ENCODE measurements at regions not wholly inside any gene's neighbourhood (a gene's known extent, or its start where the extent isn't known, plus 50 kb on each side); places are given as distances from the start of the nearest gene placed in this dataset.

- POLR2A ChIA-PET, result no interaction called here
- H3K4me3 ChIP-seq, result no peak overlapping the region
These were observed 1034.4 kb downstream of the IGSF11 start for GRCh38 chr3:118000219-118000618.

GRCh38 chr3:118001380-118001779 lies 1033.3 kb downstream of the IGSF11 start:
- Histone ChIP-seq H4K20me1 (replicated peaks; ENCODE audit: control insufficient read depth, insufficient read depth, low read length) (no peaks in the 10 kb centered on the region), H3K9me3 (replicated peaks; ENCODE audit: control insufficient read depth, insufficient read depth, low read depth, low read length) (no peaks in the 10 kb centered on the region), H3K9ac (ENCODE audit: insufficient read depth in 1 of 2, low read depth in 2 of 2, low read length in 2 of 2) (no peak overlapping the region), H3K4me3 (no peak overlapping the region), H3K9me1 (ENCODE audit: control insufficient read depth, insufficient read depth, low read length) (no peaks in the 10 kb centered on the region), H3K4me1 (replicated peaks in 1 of 2; ENCODE audit: control insufficient read depth in 2 of 2, insufficient read depth in 2 of 2, low read length in 2 of 2) (no peaks in the 10 kb centered on the region; a peak in 1 of 5 replicates), H3K36me3 (ENCODE audit: control insufficient read depth, insufficient read depth, low read length) (no peaks in the 10 kb centered on the region), H3K4me2 (ENCODE audit: insufficient read depth, low read length) (no peak overlapping the region), H3K79me2 (ENCODE audit: control insufficient read depth, insufficient read depth, low read length) (no peaks in the 10 kb centered on the region), H3K27me3 (ENCODE audit: control insufficient read depth in 2 of 2, insufficient read depth in 2 of 2, low read length in 2 of 2) (no peaks in the 10 kb centered on the region), H3K27ac (ENCODE audit: extremely low read depth, low read depth, low read length) (no peak overlapping the region), H2AFZ (ENCODE audit: low read depth, low read length) (no peak overlapping the region)
- DNase-seq (ENCODE audit: extremely low read depth in 1 of 4, low spot score in 3 of 4), result no peak
- in situ Hi-C loops (cut with MboI), result no loop called here
- ATAC-seq, result no peak
- WGBS (ENCODE audit: insufficient coverage, low coverage, missing lambda C conversion rate), result 0% methylated on average over 2 of the region's 2 CpGs
- CTCF ChIA-PET (ENCODE audit: low intra/inter-chr PET ratio), result no interaction called here
- intact Hi-C loops (cut with micrococcal nuclease), result no loop called here
- POLR2A ChIA-PET, result interaction anchor here (0.6 kb wide), 1 partner anchor 1129 kb away, joined by 4 read pairs; no protein-coding TSS in a partner anchor
- no peak for FAIRE-seq
- no TSS peak for BruUV-seq (replicated peaks)
- TF ChIP-seq CBFA2T3 (IDR thresholded peaks at IDR 0.05) (no peak), GATA2 (CRISPR knock-in tag; IDR thresholded peaks at IDR 0.05) (no peak), TAF1 (IDR thresholded peaks at IDR 0.05; ENCODE audit: control insufficient read depth, extremely low read depth, insufficient read depth, low read length, severe bottlenecking) (no peak), ZNF311 (CRISPR knock-in tag; IDR thresholded peaks at IDR 0.05) (no peak)

More at GRCh38 chr3:118000219-118000618, 1034.4 kb downstream of the IGSF11 start:
- Histone ChIP-seq H4K20me1 (replicated peaks; ENCODE audit: control insufficient read depth, insufficient read depth, low read length) (no peaks in the 10 kb centered on the region), H3K9me1 (ENCODE audit: control insufficient read depth, insufficient read depth, low read length) (no peaks in the 10 kb centered on the region), H3K27me3 (ENCODE audit: control insufficient read depth in 2 of 2, insufficient read depth in 2 of 2, low read length in 2 of 2) (no peaks in the 10 kb centered on the region), H3K36me3 (ENCODE audit: control insufficient read depth, insufficient read depth, low read length) (no peaks in the 10 kb centered on the region), H3K79me2 (ENCODE audit: control insufficient read depth, insufficient read depth, low read length) (no peaks in the 10 kb centered on the region), H2AFZ (ENCODE audit: low read depth, low read length) (no peak overlapping the region), H3K4me2 (ENCODE audit: insufficient read depth, low read length) (no peak overlapping the region), H3K4me1 (replicated peaks in 1 of 2; ENCODE audit: control insufficient read depth in 2 of 2, insufficient read depth in 2 of 2, low read length in 2 of 2) (no peaks in the 10 kb centered on the region; a peak in 1 of 5 replicates), H3K27ac (ENCODE audit: extremely low read depth, low read depth, low read length) (no peak overlapping the region), H3K9ac (ENCODE audit: insufficient read depth in 1 of 2, low read depth in 2 of 2, low read length in 2 of 2) (no peak overlapping the region), H3K9me3 (replicated peaks; ENCODE audit: control insufficient read depth, insufficient read depth, low read depth, low read length) (no peaks in the 10 kb centered on the region)
- TF ChIP-seq ZNF445 (CRISPR knock-in tag; IDR thresholded peaks at IDR 0.05; ENCODE audit: low read depth), result no peak
- no peak for TF ChIP-seq CEBPG (CRISPR knock-in tag; IDR thresholded peaks at IDR 0.05)
- peak; percentile 14 to 34; a peak in 2 of 4 replicates for TF ChIP-seq CEBPG (tag; conservative IDR thresholded peaks at IDR 0.05 in 1 of 2, IDR thresholded peaks at IDR 0.05 in 1 of 2)
- TF ChIP-seq ATF4 (CRISPR knock-in tag; IDR thresholded peaks at IDR 0.05), result 0 out of 2 replicates have a peak, but pooled peaks have one; percentile 59
- intact Hi-C loops (cut with micrococcal nuclease), result no loop called here
- no peak for FAIRE-seq
- CTCF ChIA-PET (ENCODE audit: low intra/inter-chr PET ratio), result no interaction called here
- 0% methylated on average over 2 of the region's 2 CpGs for WGBS (ENCODE audit: insufficient coverage, low coverage, missing lambda C conversion rate)
- in situ Hi-C loops (cut with MboI), result no loop called here
- no TSS peak for BruUV-seq (replicated peaks)
- DNase-seq (ENCODE audit: extremely low read depth in 1 of 4, low spot score in 3 of 4), result no peak
- no peak for ATAC-seq

Data from K562 (cell line).